ENCODE measurements at regions not wholly inside any gene's neighbourhood (a gene's known extent, or its start where the extent isn't known, plus 50 kb on each side); places are given as distances from the start of the nearest gene placed in this dataset.

GRCh38 chr4:31307029-31307428, 586.9 kb downstream of the PCDH7 start:
- TF ChIP-seq CTCF (IDR thresholded peaks at IDR 0.05) (no peak), POLR2AphosphoS5 (IDR thresholded peaks at IDR 0.05) (no peak), EP300 (IDR thresholded peaks at IDR 0.05) (no peak)
